ENCODE measurements at regions not wholly inside any gene's neighbourhood (a gene's known extent, or its start where the extent isn't known, plus 50 kb on each side); places are given as distances from the start of the nearest gene placed in this dataset.

- ATAC-seq (ENCODE audit: low FRiP score in 2 of 2) (no peak), DNase-seq (no peak)
- 57% methylated on average over 2 of the region's 2 CpGs for WGBS, 2 donors
- Histone ChIP-seq H3K4me1 (no peaks in the 10 kb centered on the region), H3K27ac (no peak overlapping the region), H3K27me3 (no peaks in the 10 kb centered on the region), H3K4me3 (no peak overlapping the region), H3K9me3 (no peaks in the 10 kb centered on the region), H3K36me3 (no peaks in the 10 kb centered on the region)
- TF ChIP-seq POLR2AphosphoS5 (IDR thresholded peaks at IDR 0.05) (no peak), EP300 (IDR thresholded peaks at IDR 0.05) (no peak), POLR2A (IDR thresholded peaks at IDR 0.05) (no peak), CTCF (IDR thresholded peaks at IDR 0.05) (no peak)
These were observed 110.6 kb upstream of the RBBP6 start for GRCh38 chr16:24428756-24429155.

GRCh38 chr16:24430954-24431760 is 108.2 kb upstream of the RBBP6 start:
- 82 to 87% methylated on average over 6 of the region's 6 CpGs for WGBS, 2 donors
- H3K4me1 ChIP-seq: no peaks in the 10 kb centered on the region
- no peak for TF ChIP-seq CTCF (IDR thresholded peaks at IDR 0.05)
- no peak for TF ChIP-seq POLR2AphosphoS5 (IDR thresholded peaks at IDR 0.05)
- no peak for TF ChIP-seq POLR2A (IDR thresholded peaks at IDR 0.05)
- TF ChIP-seq EP300 (IDR thresholded peaks at IDR 0.05): no peak
- ATAC-seq (ENCODE audit: low FRiP score in 2 of 2) (no peak), DNase-seq (no peak)
- H3K27me3 ChIP-seq: no peaks in the 10 kb centered on the region
- H3K36me3 ChIP-seq: no peaks in the 10 kb centered on the region
- H3K9me3 ChIP-seq: no peaks in the 10 kb centered on the region
- H3K4me3 ChIP-seq: no peak overlapping the region
- no peak overlapping the region for H3K27ac ChIP-seq

GRCh38 chr16:24433706-24434105 is 105.7 kb upstream of the RBBP6 start:
- Histone ChIP-seq H3K4me1 (no peaks in the 10 kb centered on the region), H3K27ac (no peak overlapping the region), H3K4me3 (no peak overlapping the region), H3K27me3 (no peaks in the 10 kb centered on the region), H3K9me3 (no peaks in the 10 kb centered on the region), H3K36me3 (no peaks in the 10 kb centered on the region)
- 65% methylated on average over 2 of the region's 2 CpGs for WGBS, 2 donors
- ATAC-seq (ENCODE audit: low FRiP score in 2 of 2): no peak
- TF ChIP-seq POLR2AphosphoS5 (IDR thresholded peaks at IDR 0.05) (no peak), POLR2A (IDR thresholded peaks at IDR 0.05) (no peak), CTCF (IDR thresholded peaks at IDR 0.05) (no peak), EP300 (IDR thresholded peaks at IDR 0.05) (no peak)
- no peak for DNase-seq

- ATAC-seq (ENCODE audit: low FRiP score in 2 of 2): no peak
- Histone ChIP-seq H3K27ac (no peak overlapping the region), H3K4me3 (no peak overlapping the region), H3K4me1 (no peaks in the 10 kb centered on the region), H3K27me3 (no peaks in the 10 kb centered on the region), H3K9me3 (no peaks in the 10 kb centered on the region), H3K36me3 (no peaks in the 10 kb centered on the region)
- TF ChIP-seq POLR2A (IDR thresholded peaks at IDR 0.05): no peak
- no peak for DNase-seq
- 82 to 83% methylated on average over 6 of the region's 6 CpGs for WGBS, 2 donors
These were observed 99.1 kb upstream of the RBBP6 start for GRCh38 chr16:24440306-24440705.

GRCh38 chr16:24442631-24443030 is 96.7 kb upstream of the RBBP6 start:
- no peak overlapping the region for H3K27ac ChIP-seq
- 88 to 94% methylated on average over 5 of the region's 5 CpGs for WGBS, 2 donors
- no peaks in the 10 kb centered on the region for H3K27me3 ChIP-seq
- no peaks in the 10 kb centered on the region for H3K4me1 ChIP-seq
- TF ChIP-seq POLR2AphosphoS5 (IDR thresholded peaks at IDR 0.05) (no peak), EP300 (IDR thresholded peaks at IDR 0.05) (no peak), POLR2A (IDR thresholded peaks at IDR 0.05) (no peak), CTCF (IDR thresholded peaks at IDR 0.05) (no peak)
- no peaks in the 10 kb centered on the region for H3K9me3 ChIP-seq
- ATAC-seq (ENCODE audit: low FRiP score in 2 of 2) (no peak), DNase-seq (no peak)
- no peaks in the 10 kb centered on the region for H3K36me3 ChIP-seq
- H3K4me3 ChIP-seq: no peak overlapping the region
